CD4-positive, CD25-positive, alpha-beta regulatory T cell (primary cell): ENCODE measurements at regions not wholly inside any gene's neighbourhood (a gene's known extent, or its start where the extent isn't known, plus 50 kb on each side); places are given as distances from the start of the nearest gene placed in this dataset.
"Not testable (repeated sequence)": the region's sequence is repeated elsewhere in the genome, so short reads cannot be mapped to it uniquely, and the experiment has no call there.

Experiments
- ATAC-seq, 2 donors: fragments of 150-1000 bp; cut with Tn5 transposase; one replicate each; pipeline ENCODE4 v1.10.0; 2021; ENCODE audit warnings: low read depth in 2 of 2, moderate number of reproducible peaks in 2 of 2, moderate library complexity in 1 of 2
- DNase-seq, 3 donors: peaks; one replicate each; pipeline versions ENCODE4 v3.0.0 to v3.0.0-alpha.2; 2012 to 2022; ENCODE audit warnings: mixed read lengths in 1 of 3
- H3K27ac ChIP-seq: one replicate; pipeline ENCODE4 v1.7.0; 2013; ENCODE audit warnings: mild to moderate bottlenecking, low read length; ENCODE audit not compliant: insufficient read depth, poor library complexity, severe bottlenecking
- H3K27me3 ChIP-seq: one replicate; pipeline ENCODE4 v1.7.0; 2013; ENCODE audit warnings: low read length; ENCODE audit not compliant: control insufficient read depth, insufficient read depth
- H3K36me3 ChIP-seq: one replicate; pipeline ENCODE4 v1.7.0; 2013; ENCODE audit warnings: mild to moderate bottlenecking, low read length, moderate library complexity; ENCODE audit not compliant: control insufficient read depth, insufficient read depth
- H3K4me1 ChIP-seq: 2 replicates; pipeline ENCODE4 v1.7.0; 2013; ENCODE audit warnings: mild to moderate bottlenecking, low read length; ENCODE audit not compliant: insufficient read depth, control insufficient read depth, poor library complexity, severe bottlenecking
- H3K4me3 ChIP-seq: one replicate; pipeline ENCODE4 v1.7.0; 2013; ENCODE audit warnings: low read depth, mild to moderate bottlenecking, low read length, moderate library complexity
- H3K9me3 ChIP-seq, 2 experiments: 1 replicate in 1 of 2; 2 replicates in 1 of 2; pipeline ENCODE4 v1.7.0; 2013; ENCODE audit warnings: low read length in 2 of 2, mild to moderate bottlenecking in 1 of 2, moderate library complexity in 1 of 2; ENCODE audit not compliant: control insufficient read depth in 2 of 2
- H3K27ac Mint-ChIP-seq, 3 donors: one replicate each; pipeline ENCODE4 v1.8.0; 2020 to 2022; ENCODE audit warnings: mild to moderate bottlenecking in 3 of 3, mixed read lengths in 3 of 3, moderate library complexity in 2 of 3
- H3K27me3 Mint-ChIP-seq: one replicate; pipeline ENCODE4 v1.8.0; 2022; ENCODE audit warnings: mild to moderate bottlenecking, mixed read lengths
- H3K36me3 Mint-ChIP-seq: one replicate; pipeline ENCODE4 v1.8.0; 2020; ENCODE audit warnings: mixed read lengths
- H3K4me1 Mint-ChIP-seq, 4 donors: one replicate each; pipeline ENCODE4 v1.8.0; 2020 to 2022; ENCODE audit warnings: mixed read lengths in 4 of 4, mild to moderate bottlenecking in 1 of 4
- H3K4me3 Mint-ChIP-seq, 4 donors: one replicate each; pipeline ENCODE4 v1.8.0; 2020 to 2022; ENCODE audit warnings: mild to moderate bottlenecking in 4 of 4, mixed read lengths in 4 of 4, moderate library complexity in 3 of 4
- H3K9me3 Mint-ChIP-seq, 7 donors: one replicate each; pipeline ENCODE4 v1.8.0; 2020 to 2022; ENCODE audit warnings: mixed read lengths in 7 of 7, mild to moderate bottlenecking in 3 of 7, moderate library complexity in 2 of 7

- H3K4me1 ChIP-seq, result no peaks in the 10 kb centered on the region
- no peak overlapping the region for H3K4me3 Mint-ChIP-seq
- no peak for DNase-seq
- no peaks in the 10 kb centered on the region for H3K27me3 ChIP-seq
- no peaks in the 10 kb centered on the region for H3K9me3 ChIP-seq
- ATAC-seq, result no peak
- no peak overlapping the region for H3K27ac Mint-ChIP-seq
- no peak overlapping the region for H3K27ac ChIP-seq
- H3K27me3 Mint-ChIP-seq, result peaks cover 6% of the 10 kb centered on the region
- H3K36me3 Mint-ChIP-seq, result no peaks in the 10 kb centered on the region
- H3K4me3 ChIP-seq, result no peak overlapping the region
- H3K9me3 Mint-ChIP-seq, result peaks cover 0 to 5% (median 3%) of the 10 kb centered on the region in 7 donors
- H3K36me3 ChIP-seq, result no peaks in the 10 kb centered on the region
- H3K4me1 Mint-ChIP-seq, result peaks cover 0 to 2% (median 0%) of the 10 kb centered on the region in 4 donors
Measured at GRCh38 chr7:153941061-153941460, 111.1 kb upstream of the DPP6 start.

GRCh38 chr7:153942036-153942435, 110.2 kb upstream of the DPP6 start:
- H3K27me3 ChIP-seq, result no peaks in the 10 kb centered on the region
- no peak overlapping the region for H3K4me3 ChIP-seq
- Mint-ChIP-seq H3K4me3 (no peak overlapping the region), H3K27me3 (peaks cover 6% of the 10 kb centered on the region), H3K4me1 (peaks cover 0 to 2% (median 0%) of the 10 kb centered on the region in 4 donors), H3K36me3 (no peaks in the 10 kb centered on the region), H3K9me3 (peaks cover 0 to 5% (median 0%) of the 10 kb centered on the region in 7 donors), H3K27ac (no peak overlapping the region)
- no peaks in the 10 kb centered on the region for H3K4me1 ChIP-seq
- no peak overlapping the region for H3K27ac ChIP-seq
- H3K36me3 ChIP-seq, result no peaks in the 10 kb centered on the region
- no peak for ATAC-seq
- no peak for DNase-seq
- H3K9me3 ChIP-seq, result no peaks in the 10 kb centered on the region

GRCh38 chr7:153943457-153943856, 108.7 kb upstream of the DPP6 start:
- Mint-ChIP-seq H3K4me3 (no peak overlapping the region), H3K4me1 (peaks cover 0 to 2% (median 0%) of the 10 kb centered on the region in 4 donors), H3K9me3 (peaks cover 0 to 5% (median 0%) of the 10 kb centered on the region in 7 donors), H3K36me3 (no peaks in the 10 kb centered on the region), H3K27me3 (peaks cover 6% of the 10 kb centered on the region), H3K27ac (no peak overlapping the region)
- Histone ChIP-seq H3K36me3 (no peaks in the 10 kb centered on the region), H3K27me3 (no peaks in the 10 kb centered on the region), H3K4me1 (no peaks in the 10 kb centered on the region), H3K9me3 (no peaks in the 10 kb centered on the region), H3K4me3 (no peak overlapping the region), H3K27ac (no peak overlapping the region)
- DNase-seq (no peak), ATAC-seq (no peak)

DNA sequence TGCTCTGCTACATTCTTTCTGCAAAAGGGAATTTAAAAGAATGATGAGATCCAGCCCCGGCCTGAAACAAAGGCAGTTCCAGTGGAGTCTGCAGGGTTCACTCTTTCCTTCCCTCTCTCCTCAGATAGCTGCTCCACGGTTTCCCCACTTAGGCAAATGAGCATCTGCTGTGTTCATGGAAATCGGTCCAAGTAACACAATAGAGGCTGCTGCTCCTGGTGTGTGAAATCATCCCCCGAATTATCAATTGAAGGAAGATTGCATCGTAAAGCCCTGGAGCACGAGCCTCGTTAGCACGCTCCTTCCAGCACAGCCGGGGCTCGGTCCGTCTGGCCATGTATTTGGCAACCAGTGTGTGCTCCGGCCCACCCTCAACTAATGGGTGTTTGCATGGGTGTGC, 108.3 kb upstream of the DPP6 start:
- Histone ChIP-seq H3K27me3 (no peaks in the 10 kb centered on the region), H3K9me3 (no peaks in the 10 kb centered on the region), H3K4me3 (no peak overlapping the region), H3K4me1 (no peaks in the 10 kb centered on the region), H3K27ac (no peak overlapping the region), H3K36me3 (no peaks in the 10 kb centered on the region)
- DNase-seq (no peak), ATAC-seq (no peak)
- Mint-ChIP-seq H3K27me3 (peaks cover 6% of the 10 kb centered on the region), H3K27ac (no peak overlapping the region), H3K4me3 (no peak overlapping the region), H3K9me3 (peaks cover 0 to 5% (median 0%) of the 10 kb centered on the region in 7 donors), H3K36me3 (no peaks in the 10 kb centered on the region), H3K4me1 (peaks cover 0 to 2% (median 0%) of the 10 kb centered on the region in 4 donors)

- H3K27ac Mint-ChIP-seq, result no peak overlapping the region
- Histone ChIP-seq H3K9me3 (no peaks in the 10 kb centered on the region), H3K27me3 (no peaks in the 10 kb centered on the region), H3K27ac (no peak overlapping the region), H3K4me1 (no peaks in the 10 kb centered on the region), H3K4me3 (no peak overlapping the region), H3K36me3 (no peaks in the 10 kb centered on the region)
- H3K9me3 Mint-ChIP-seq, result peaks cover 0 to 12% (median 5%) of the 10 kb centered on the region in 7 donors
- H3K36me3 Mint-ChIP-seq, result no peaks in the 10 kb centered on the region
- H3K4me3 Mint-ChIP-seq, result no peak overlapping the region
- ATAC-seq (no peak), DNase-seq (no peak)
- H3K27me3 Mint-ChIP-seq, result peaks cover 6% of the 10 kb centered on the region
- H3K4me1 Mint-ChIP-seq, result peaks cover 0 to 3% (median 1%) of the 10 kb centered on the region in 4 donors
Measured at GRCh38 chr7:153948060-153948459, 104.1 kb upstream of the DPP6 start.

DNA sequence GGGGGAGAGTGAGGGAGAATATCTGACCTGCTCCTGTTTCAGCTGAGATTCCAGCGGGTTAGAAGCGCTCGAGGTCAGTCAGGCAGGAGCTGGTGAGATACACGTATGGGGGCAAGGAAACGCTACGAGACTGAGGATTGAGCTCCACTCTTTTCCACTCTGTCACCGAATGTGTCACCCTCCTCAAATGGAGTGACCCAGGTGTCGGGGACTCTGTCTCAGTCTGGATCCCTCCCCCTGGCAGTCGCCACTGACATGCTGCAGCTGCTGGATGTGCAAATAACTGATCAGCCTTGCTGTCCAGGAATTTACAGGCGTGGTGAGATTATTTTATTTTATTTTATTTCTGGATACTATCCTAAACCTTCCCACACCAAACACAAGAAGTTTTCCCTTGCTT, 100.9 kb upstream of the DPP6 start:
- Histone ChIP-seq H3K4me1 (no peaks in the 10 kb centered on the region), H3K9me3 (no peaks in the 10 kb centered on the region), H3K27ac (no peak overlapping the region), H3K4me3 (no peak overlapping the region), H3K36me3 (no peaks in the 10 kb centered on the region), H3K27me3 (no peaks in the 10 kb centered on the region)
- no peaks in the 10 kb centered on the region for H3K36me3 Mint-ChIP-seq
- no peaks in the 10 kb centered on the region for H3K27me3 Mint-ChIP-seq
- peaks cover 0 to 15% (median 7%) of the 10 kb centered on the region in 7 donors for H3K9me3 Mint-ChIP-seq
- no peak overlapping the region for H3K27ac Mint-ChIP-seq
- DNase-seq (no peak), ATAC-seq (no peak)
- peaks cover 0 to 3% (median 0%) of the 10 kb centered on the region in 4 donors for H3K4me1 Mint-ChIP-seq
- H3K4me3 Mint-ChIP-seq, result no peak overlapping the region

DNA sequence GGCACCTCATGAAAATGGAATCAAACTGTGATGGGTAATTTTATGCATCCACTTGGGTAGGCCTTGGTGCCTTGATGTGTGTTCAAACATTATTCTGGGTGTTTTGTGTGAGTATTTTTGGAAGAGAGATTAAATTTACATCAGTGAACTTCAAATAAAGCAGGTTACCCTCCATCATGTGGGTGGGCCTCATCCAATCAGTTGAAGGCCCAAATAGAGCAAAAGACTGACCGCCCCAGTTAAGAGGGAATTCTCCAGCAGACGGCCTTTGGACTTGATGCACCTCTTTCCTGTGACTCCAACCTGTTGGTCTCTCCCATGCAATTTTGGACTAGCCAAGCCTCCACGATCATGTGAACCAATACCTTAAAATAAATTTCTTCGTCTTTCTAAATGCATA, 97.7 kb upstream of the DPP6 start:
- no peak for ATAC-seq
- H3K9me3 Mint-ChIP-seq, result peaks cover 0 to 18% (median 7%) of the 10 kb centered on the region in 7 donors
- no peaks in the 10 kb centered on the region for H3K4me1 ChIP-seq
- no peak overlapping the region for H3K4me3 Mint-ChIP-seq
- DNase-seq, result no peak
- no peaks in the 10 kb centered on the region for H3K36me3 ChIP-seq
- no peaks in the 10 kb centered on the region for H3K9me3 ChIP-seq
- H3K27ac Mint-ChIP-seq, result no peak overlapping the region
- no peaks in the 10 kb centered on the region for H3K27me3 ChIP-seq
- H3K27me3 Mint-ChIP-seq, result no peaks in the 10 kb centered on the region
- no peak overlapping the region for H3K27ac ChIP-seq
- no peaks in the 10 kb centered on the region for H3K36me3 Mint-ChIP-seq
- no peak overlapping the region for H3K4me3 ChIP-seq
- H3K4me1 Mint-ChIP-seq, result peaks cover 0 to 3% (median 0%) of the 10 kb centered on the region in 4 donors

GRCh38 chr7:153957677-153958076, 94.5 kb upstream of the DPP6 start:
- not testable (repeated sequence) for H3K27ac ChIP-seq, H3K36me3 Mint-ChIP-seq, H3K27me3 Mint-ChIP-seq, H3K27ac Mint-ChIP-seq, H3K4me3 ChIP-seq, H3K4me1 Mint-ChIP-seq, H3K4me3 Mint-ChIP-seq, H3K4me1 ChIP-seq, DNase-seq, H3K9me3 ChIP-seq, ATAC-seq, H3K27me3 ChIP-seq, H3K36me3 ChIP-seq
- H3K9me3 Mint-ChIP-seq, result peaks cover 0 to 10% (median 1%) of the 10 kb centered on the region in 7 donors
